ENCODE measurements at regions not wholly inside any gene's neighbourhood (a gene's known extent, or its start where the extent isn't known, plus 50 kb on each side); places are given as distances from the start of the nearest gene placed in this dataset.

GRCh38 chr10:88082391-88082790, 219.0 kb downstream of the PTEN start:
- no peak for TF ChIP-seq CTCF (IDR thresholded peaks at IDR 0.05)
- TF ChIP-seq CDX4 (CRISPR knock-in tag; IDR thresholded peaks at IDR 0.05; ENCODE audit: borderline replicate concordance), result no peak
- TF ChIP-seq CREB1 (CRISPR knock-in tag; IDR thresholded peaks at IDR 0.05), result no peak
- no peak for TF ChIP-seq SP1 (CRISPR knock-in tag; conservative IDR thresholded peaks at IDR 0.05)
- no peak for TF ChIP-seq SMAD3 (CRISPR knock-in tag; IDR thresholded peaks at IDR 0.05; ENCODE audit: borderline replicate concordance)
- TF ChIP-seq E2F5 (CRISPR knock-in tag; IDR thresholded peaks at IDR 0.05), result no peak
- no peak for TF ChIP-seq NR3C1 (CRISPR knock-in tag; conservative IDR thresholded peaks at IDR 0.05; ENCODE audit: low read depth)
- no peak for TF ChIP-seq ZMAT4 (CRISPR knock-in tag; IDR thresholded peaks at IDR 0.05)
- TF ChIP-seq ATF3 (CRISPR knock-in tag; conservative IDR thresholded peaks at IDR 0.05), result no peak
- no peak for TF ChIP-seq ATF2 (CRISPR knock-in tag; IDR thresholded peaks at IDR 0.05; ENCODE audit: borderline replicate concordance, low read depth)
- TF ChIP-seq ZNF423 (CRISPR knock-in tag; IDR thresholded peaks at IDR 0.05), result no peak
- TF ChIP-seq NFYB (CRISPR knock-in tag; conservative IDR thresholded peaks at IDR 0.05; ENCODE audit: low read depth), result no peak
